Natural killer cell (primary cell): ENCODE measurements at regions not wholly inside any gene's neighbourhood (a gene's known extent, or its start where the extent isn't known, plus 50 kb on each side); places are given as distances from the start of the nearest gene placed in this dataset.

Experiments
- ATAC-seq, 3 donors: fragments of 150-1000 bp in 2 of 3; fragments of 200-7000 bp in 1 of 3; cut with Tn5 transposase; 1 replicate in 1 of 3; 2 replicates in 2 of 3; pipeline ENCODE4 v1.10.0; 2021; ENCODE audit warnings: mild to moderate bottlenecking in 2 of 3, moderate library complexity in 2 of 3
- DNase-seq, 2 donors: peaks; one replicate each; pipeline versions ENCODE4 v3.0.0 to v3.0.0-alpha.2; 2013 to 2021; ENCODE audit warnings: mixed read lengths in 1 of 2
- H3K27ac ChIP-seq: one replicate; pipeline ENCODE4 v1.5.1; 2013; ENCODE audit warnings: mild to moderate bottlenecking, low read length
- H3K27me3 ChIP-seq: one replicate; pipeline ENCODE4 v1.6.1; 2013; ENCODE audit warnings: low read length; ENCODE audit not compliant: control insufficient read depth, insufficient read depth
- H3K36me3 ChIP-seq: one replicate; pipeline ENCODE4 v1.6.1; 2013; ENCODE audit warnings: low read length; ENCODE audit not compliant: control insufficient read depth, insufficient read depth
- H3K4me1 ChIP-seq: one replicate; pipeline ENCODE4 v1.6.1; 2013; ENCODE audit warnings: low read length; ENCODE audit not compliant: control insufficient read depth, insufficient read depth
- H3K4me3 ChIP-seq: one replicate; pipeline ENCODE4 v1.5.1; 2013; ENCODE audit warnings: low read length
- H3K9me3 ChIP-seq: one replicate; pipeline ENCODE4 v1.6.1; 2013; ENCODE audit warnings: low read length; ENCODE audit not compliant: control insufficient read depth, insufficient read depth
- H3K27ac Mint-ChIP-seq, 2 donors: one replicate each; pipeline ENCODE4 v1.8.0; 2022; ENCODE audit warnings: mild to moderate bottlenecking in 2 of 2, mixed read lengths in 2 of 2, moderate library complexity in 1 of 2
- H3K27me3 Mint-ChIP-seq, 2 donors: one replicate each; pipeline ENCODE4 v1.8.0; 2022; ENCODE audit warnings: low read depth in 2 of 2, mixed read lengths in 2 of 2
- H3K36me3 Mint-ChIP-seq: one replicate; pipeline ENCODE4 v1.8.0; 2022; ENCODE audit warnings: mixed read lengths
- H3K4me1 Mint-ChIP-seq, 2 donors: one replicate each; pipeline ENCODE4 v1.8.0; 2022; ENCODE audit warnings: mixed read lengths in 2 of 2
- H3K4me3 Mint-ChIP-seq: one replicate; pipeline ENCODE4 v1.8.0; 2022; ENCODE audit warnings: mild to moderate bottlenecking, moderate library complexity, mixed read lengths
- H3K9me3 Mint-ChIP-seq, 2 donors: one replicate each; pipeline ENCODE4 v1.8.0; 2022; ENCODE audit warnings: mixed read lengths in 2 of 2
- CTCF ChIP-seq: fragments of 200-600 bp; IDR thresholded peaks from one replicate; pipeline ENCODE4 v1.8.0; 2022; ENCODE audit warnings: antibody characterized with exemption
- WGBS: methylation state at CpG from one replicate; pipeline ENCODE4 v1.1.7; 2013; ENCODE audit warnings: missing lambda C conversion rate; ENCODE audit not compliant: insufficient coverage; 5-methylcytosine and 5-hydroxymethylcytosine counted together
- intact Hi-C: fragments of 100-400 bp; cut with micrococcal nuclease; formaldehyde crosslinking; loops from one replicate; pipeline ENCODE4 v1.14.2; 2022

- Mint-ChIP-seq H3K36me3 (no peaks in the 10 kb centered on the region), H3K9me3 (peaks cover 4 to 10% of the 10 kb centered on the region in 2 donors), H3K27me3 (no peaks in the 10 kb centered on the region), H3K4me3 (no peak overlapping the region), H3K4me1 (no peaks in the 10 kb centered on the region), H3K27ac (no peak overlapping the region)
- Histone ChIP-seq H3K9me3 (no peaks in the 10 kb centered on the region), H3K27ac (no peak overlapping the region), H3K27me3 (no peaks in the 10 kb centered on the region), H3K4me1 (no peaks in the 10 kb centered on the region), H3K36me3 (no peaks in the 10 kb centered on the region), H3K4me3 (no peak overlapping the region)
- ATAC-seq (no peak), DNase-seq (no peak)
- TF ChIP-seq CTCF = no peak
- intact Hi-C loops = no loop called here
Measured at GRCh38 chr2:18282026-18282425, 278.4 kb downstream of the RDH14 start.

- WGBS = 86% methylated on average over 4 of the region's 4 CpGs
Measured at GRCh38 chr2:18276583-18277075, 283.8 kb downstream of the RDH14 start.

GRCh38 chr2:18273205-18273604 lies 287.2 kb downstream of the RDH14 start:
- intact Hi-C loops = no loop called here
- Mint-ChIP-seq H3K27ac (no peak overlapping the region), H3K9me3 (peaks cover 0 to 3% of the 10 kb centered on the region in 2 donors), H3K27me3 (no peaks in the 10 kb centered on the region), H3K36me3 (no peaks in the 10 kb centered on the region), H3K4me3 (no peak overlapping the region), H3K4me1 (no peaks in the 10 kb centered on the region)
- Histone ChIP-seq H3K27me3 (no peaks in the 10 kb centered on the region), H3K9me3 (no peaks in the 10 kb centered on the region), H3K4me1 (no peaks in the 10 kb centered on the region), H3K4me3 (no peak overlapping the region), H3K36me3 (no peaks in the 10 kb centered on the region), H3K27ac (no peak overlapping the region)
- ATAC-seq = no peak
- no peak for TF ChIP-seq CTCF
- DNase-seq = no peak

More at GRCh38 chr2:18276583-18277075, 283.8 kb downstream of the RDH14 start:
- H3K9me3 Mint-ChIP-seq = peaks cover 4 to 13% of the 10 kb centered on the region in 2 donors
- DNase-seq (no peak), ATAC-seq (no peak)
- Histone ChIP-seq H3K36me3 (no peaks in the 10 kb centered on the region), H3K4me1 (no peaks in the 10 kb centered on the region), H3K9me3 (no peaks in the 10 kb centered on the region), H3K27me3 (no peaks in the 10 kb centered on the region), H3K27ac (no peak overlapping the region), H3K4me3 (no peak overlapping the region)
- no peaks in the 10 kb centered on the region for H3K36me3 Mint-ChIP-seq
- no peak overlapping the region for H3K27ac Mint-ChIP-seq
- intact Hi-C loops = no loop called here
- no peak for TF ChIP-seq CTCF
- no peaks in the 10 kb centered on the region for H3K4me1 Mint-ChIP-seq
- H3K27me3 Mint-ChIP-seq = no peaks in the 10 kb centered on the region
- no peak overlapping the region for H3K4me3 Mint-ChIP-seq

- no peak for ATAC-seq
- WGBS = 92% methylated on average over 10 of the region's 10 CpGs
- no peak overlapping the region for H3K4me3 Mint-ChIP-seq
Measured at GRCh38 chr2:18272148-18272494, 288.3 kb downstream of the RDH14 start.

More at GRCh38 chr2:18272148-18272494, 288.3 kb downstream of the RDH14 start:
- H3K36me3 Mint-ChIP-seq = no peaks in the 10 kb centered on the region
- Histone ChIP-seq H3K36me3 (no peaks in the 10 kb centered on the region), H3K9me3 (no peaks in the 10 kb centered on the region), H3K4me3 (no peak overlapping the region), H3K27me3 (no peaks in the 10 kb centered on the region), H3K4me1 (no peaks in the 10 kb centered on the region), H3K27ac (no peak overlapping the region)
- H3K27me3 Mint-ChIP-seq = no peaks in the 10 kb centered on the region
- no peaks in the 10 kb centered on the region for H3K4me1 Mint-ChIP-seq
- DNase-seq = no peak
- intact Hi-C loops = no loop called here
- no peak overlapping the region for H3K27ac Mint-ChIP-seq
- H3K9me3 Mint-ChIP-seq = peaks cover 0 to 3% of the 10 kb centered on the region in 2 donors
- no peak for TF ChIP-seq CTCF
